ENCODE measurements at regions not wholly inside any gene's neighbourhood (a gene's known extent, or its start where the extent isn't known, plus 50 kb on each side); places are given as distances from the start of the nearest gene placed in this dataset.

- Histone ChIP-seq H3K36me3 (no peaks in the 10 kb centered on the region), H3K27me3 (peaks cover 0 to 4% of the 10 kb centered on the region in 2 donors), H3K4me3 (no peak overlapping the region), H3K9me3 (no peaks in the 10 kb centered on the region), H3K4me1 (peaks cover 0 to 6% (median 0%) of the 10 kb centered on the region in 4 donors), H3K27ac (no peak overlapping the region)
- 42% methylated on average over 6 of the region's 7 CpGs for WGBS (ENCODE audit: insufficient coverage, low coverage, low lambda C conversion rate, missing lambda C conversion rate)
- ATAC-seq (no peak), DNase-seq (no peak)
- TF ChIP-seq CTCF (IDR thresholded peaks at IDR 0.05) = no peak
- TF ChIP-seq POLR2A (IDR thresholded peaks at IDR 0.05) = no peak
- intact Hi-C loops (cut with DNase I) = no loop called here
These were observed 299.8 kb upstream of the ZFHX3 start for GRCh38 chr16:73347500-73348375.

- H3K9me3 ChIP-seq = no peaks in the 10 kb centered on the region
- no peak overlapping the region for H3K4me3 ChIP-seq
These were observed 291.9 kb upstream of the ZFHX3 start for GRCh38 chr16:73339821-73340220.

GRCh38 chr16:73337373-73338296, 289.7 kb upstream of the ZFHX3 start:
- intact Hi-C loops (cut with DNase I) = no loop called here
- H3K4me1 ChIP-seq = no peaks in the 10 kb centered on the region
- H3K9me3 ChIP-seq = no peaks in the 10 kb centered on the region
- H3K27ac ChIP-seq = no peak overlapping the region
- TF ChIP-seq CTCF (IDR thresholded peaks at IDR 0.05) = no peak
- no peak for TF ChIP-seq POLR2A (IDR thresholded peaks at IDR 0.05)
- no peak for DNase-seq
- no peaks in the 10 kb centered on the region for H3K27me3 ChIP-seq
- H3K4me3 ChIP-seq = no peak overlapping the region
- WGBS (ENCODE audit: insufficient coverage, low coverage, low lambda C conversion rate, missing lambda C conversion rate) = 59% methylated on average over 11 of the region's 11 CpGs
- no peaks in the 10 kb centered on the region for H3K36me3 ChIP-seq
- ATAC-seq = no peak

More at GRCh38 chr16:73339821-73340220, 291.9 kb upstream of the ZFHX3 start:
- Histone ChIP-seq H3K4me1 (no peaks in the 10 kb centered on the region), H3K36me3 (no peaks in the 10 kb centered on the region), H3K27ac (no peak overlapping the region), H3K27me3 (no peaks in the 10 kb centered on the region)
- intact Hi-C loops (cut with DNase I) = no loop called here
- ATAC-seq (no peak), DNase-seq (no peak)
- TF ChIP-seq POLR2A (IDR thresholded peaks at IDR 0.05) (no peak), CTCF (IDR thresholded peaks at IDR 0.05) (no peak)
- WGBS (ENCODE audit: insufficient coverage, low coverage, low lambda C conversion rate, missing lambda C conversion rate) = 61% methylated on average over 5 of the region's 6 CpGs

- ATAC-seq (no peak), DNase-seq (no peak)
- Histone ChIP-seq H3K9me3 (no peaks in the 10 kb centered on the region), H3K27me3 (no peaks in the 10 kb centered on the region), H3K4me3 (no peak overlapping the region), H3K36me3 (no peaks in the 10 kb centered on the region), H3K27ac (no peak overlapping the region), H3K4me1 (no peaks in the 10 kb centered on the region)
- no peak for TF ChIP-seq POLR2A (IDR thresholded peaks at IDR 0.05)
- TF ChIP-seq CTCF (IDR thresholded peaks at IDR 0.05) = no peak
- WGBS (ENCODE audit: insufficient coverage, low coverage, low lambda C conversion rate, missing lambda C conversion rate) = 76% methylated on average over 16 of the region's 16 CpGs
- intact Hi-C loops (cut with DNase I) = no loop called here
These were observed 281.7 kb upstream of the ZFHX3 start for GRCh38 chr16:73329358-73330286.

All from right lobe of liver (tissue), 6 donors.